ENCODE measurements at regions not wholly inside any gene's neighbourhood (a gene's known extent, or its start where the extent isn't known, plus 50 kb on each side); places are given as distances from the start of the nearest gene placed in this dataset.

DNA sequence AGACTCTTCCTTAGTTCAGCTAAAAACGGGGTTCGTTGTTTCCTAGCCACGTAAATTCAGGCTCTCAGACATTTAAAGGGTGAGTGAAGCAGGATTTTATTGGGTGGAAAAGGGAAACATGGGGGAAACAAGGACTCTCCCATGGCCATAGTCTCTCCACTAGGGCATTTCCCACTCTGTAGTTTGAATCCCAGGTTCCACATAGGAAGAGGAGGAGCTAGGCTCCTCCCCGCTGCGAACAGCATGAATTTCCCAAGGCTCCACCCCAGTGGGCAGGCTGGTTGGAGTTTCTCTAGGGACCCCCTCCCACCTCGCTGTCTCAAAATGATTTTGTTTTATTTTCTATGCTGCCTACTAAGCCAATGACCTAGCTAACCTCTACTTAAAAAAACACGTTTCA, 2170.8 kb upstream of the PCDH20 start:
- TF ChIP-seq, protein P1, sequence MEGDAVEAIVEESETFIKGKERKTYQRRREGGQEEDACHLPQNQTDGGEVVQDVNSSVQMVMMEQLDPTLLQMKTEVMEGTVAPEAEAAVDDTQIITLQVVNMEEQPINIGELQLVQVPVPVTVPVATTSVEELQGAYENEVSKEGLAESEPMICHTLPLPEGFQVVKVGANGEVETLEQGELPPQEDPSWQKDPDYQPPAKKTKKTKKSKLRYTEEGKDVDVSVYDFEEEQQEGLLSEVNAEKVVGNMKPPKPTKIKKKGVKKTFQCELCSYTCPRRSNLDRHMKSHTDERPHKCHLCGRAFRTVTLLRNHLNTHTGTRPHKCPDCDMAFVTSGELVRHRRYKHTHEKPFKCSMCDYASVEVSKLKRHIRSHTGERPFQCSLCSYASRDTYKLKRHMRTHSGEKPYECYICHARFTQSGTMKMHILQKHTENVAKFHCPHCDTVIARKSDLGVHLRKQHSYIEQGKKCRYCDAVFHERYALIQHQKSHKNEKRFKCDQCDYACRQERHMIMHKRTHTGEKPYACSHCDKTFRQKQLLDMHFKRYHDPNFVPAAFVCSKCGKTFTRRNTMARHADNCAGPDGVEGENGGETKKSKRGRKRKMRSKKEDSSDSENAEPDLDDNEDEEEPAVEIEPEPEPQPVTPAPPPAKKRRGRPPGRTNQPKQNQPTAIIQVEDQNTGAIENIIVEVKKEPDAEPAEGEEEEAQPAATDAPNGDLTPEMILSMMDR (IDR thresholded peaks at IDR 0.05; ENCODE audit: low read depth, low read length): no peak
- DNase-seq (ENCODE audit: extremely low read depth, low read depth): no peak

DNA sequence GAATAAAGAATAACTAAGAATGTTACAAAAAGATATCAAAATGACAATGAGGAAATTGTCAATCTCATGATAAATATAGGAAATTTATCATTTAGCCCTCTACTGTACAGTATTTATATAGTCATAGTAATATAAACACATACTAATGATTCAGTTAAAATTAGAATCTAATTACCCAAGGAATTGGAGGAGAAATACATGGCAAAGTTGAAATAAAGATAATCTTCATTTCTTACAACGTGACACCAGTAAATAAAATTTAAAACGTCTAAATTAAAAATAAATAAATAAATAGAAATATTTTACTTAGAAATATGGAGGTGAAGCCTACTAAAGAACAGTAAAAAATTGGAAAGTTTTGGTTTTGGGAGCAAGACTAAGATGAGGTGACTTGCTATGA, 2163.1 kb upstream of the PCDH20 start:
- DNase-seq (ENCODE audit: extremely low read depth, low read depth): no peak
- TF ChIP-seq, protein P1 (IDR thresholded peaks at IDR 0.05; ENCODE audit: low read depth, low read length): no peak

DNA sequence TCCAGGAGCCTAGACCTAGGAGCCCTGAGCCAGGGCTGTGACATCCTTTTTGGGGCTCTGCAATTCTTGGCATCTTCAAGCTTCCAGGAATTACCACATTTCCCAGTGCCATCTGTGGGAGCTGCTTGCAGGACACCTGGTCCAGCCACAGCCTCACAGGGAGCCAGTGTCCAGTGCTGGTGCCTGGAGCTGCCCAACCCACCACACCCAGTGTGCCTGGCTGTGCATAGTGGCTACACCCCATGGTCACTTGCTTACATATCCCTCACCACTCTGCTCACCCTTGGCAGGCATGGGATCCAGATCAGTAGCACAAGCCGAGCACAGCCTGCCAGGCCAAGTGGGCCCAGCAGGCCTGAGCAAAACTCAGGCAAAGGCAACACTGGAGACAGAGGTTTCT, 2151.4 kb upstream of the PCDH20 start:
- TF ChIP-seq, protein P1 (IDR thresholded peaks at IDR 0.05; ENCODE audit: low read depth, low read length): no peak
- no peak for DNase-seq (ENCODE audit: extremely low read depth, low read depth)

DNA sequence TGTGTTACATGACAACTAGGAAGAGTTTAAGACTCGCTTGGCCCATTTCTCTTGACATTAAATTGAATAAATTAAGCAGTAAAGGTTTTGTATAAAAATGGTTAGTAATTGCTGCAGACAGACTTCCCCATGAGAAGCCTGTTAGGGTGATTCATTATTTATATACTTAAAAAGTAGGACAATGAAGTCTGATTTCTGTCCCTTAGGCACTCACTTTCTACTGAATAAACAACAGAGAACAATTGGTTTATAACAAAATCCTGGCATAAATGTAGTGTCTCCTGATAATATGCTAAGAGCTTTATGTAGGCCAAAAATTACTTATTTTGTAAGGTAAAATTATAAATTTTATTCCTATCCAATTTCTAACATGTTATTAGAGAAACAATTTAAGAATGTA, 2138.5 kb upstream of the PCDH20 start:
- no peak for DNase-seq (ENCODE audit: extremely low read depth, low read depth)
- TF ChIP-seq, protein P1 (IDR thresholded peaks at IDR 0.05; ENCODE audit: low read depth, low read length): no peak

DNA sequence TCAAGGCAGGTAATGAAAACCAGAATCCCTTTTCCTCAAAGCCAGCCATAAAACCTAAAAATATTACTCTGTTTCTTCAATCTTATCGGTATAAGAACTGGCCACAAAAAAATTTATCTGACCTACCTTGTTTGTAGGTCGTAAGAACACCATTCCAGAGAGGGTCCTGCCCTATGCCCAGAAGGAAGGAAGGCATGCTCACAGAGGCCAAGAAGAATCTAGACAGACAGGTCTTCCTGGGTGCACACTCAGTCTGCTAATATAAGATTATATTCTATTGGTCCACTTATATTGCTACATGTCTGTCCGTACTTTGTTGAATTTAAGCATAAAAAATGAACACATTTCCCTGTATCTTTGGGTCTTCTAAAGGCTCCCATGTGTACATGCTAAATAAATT, 2136.1 kb upstream of the PCDH20 start:
- TF ChIP-seq, protein P1 (IDR thresholded peaks at IDR 0.05; ENCODE audit: low read depth, low read length): no peak
- DNase-seq (ENCODE audit: extremely low read depth, low read depth): no peak

DNA sequence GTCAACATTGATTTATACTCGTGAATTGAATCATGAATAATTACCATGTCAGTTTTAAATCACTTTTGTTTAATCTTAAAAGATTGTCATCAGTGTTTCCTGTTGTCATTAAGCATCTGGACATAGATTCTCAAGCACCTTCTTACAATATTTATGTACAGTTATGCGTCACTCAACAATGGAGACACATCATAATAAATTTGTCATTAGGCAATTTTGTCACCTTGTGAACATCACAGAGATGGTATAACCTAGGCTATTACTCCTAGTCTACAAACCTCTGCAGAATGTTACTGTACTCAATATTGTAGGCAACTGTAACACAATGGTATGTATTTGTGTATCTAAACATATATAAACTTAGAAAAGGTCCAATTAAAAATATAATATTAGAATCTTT, 2130.9 kb upstream of the PCDH20 start:
- TF ChIP-seq, protein P1 (IDR thresholded peaks at IDR 0.05; ENCODE audit: low read depth, low read length): no peak
- DNase-seq (ENCODE audit: extremely low read depth, low read depth): no peak

DNA sequence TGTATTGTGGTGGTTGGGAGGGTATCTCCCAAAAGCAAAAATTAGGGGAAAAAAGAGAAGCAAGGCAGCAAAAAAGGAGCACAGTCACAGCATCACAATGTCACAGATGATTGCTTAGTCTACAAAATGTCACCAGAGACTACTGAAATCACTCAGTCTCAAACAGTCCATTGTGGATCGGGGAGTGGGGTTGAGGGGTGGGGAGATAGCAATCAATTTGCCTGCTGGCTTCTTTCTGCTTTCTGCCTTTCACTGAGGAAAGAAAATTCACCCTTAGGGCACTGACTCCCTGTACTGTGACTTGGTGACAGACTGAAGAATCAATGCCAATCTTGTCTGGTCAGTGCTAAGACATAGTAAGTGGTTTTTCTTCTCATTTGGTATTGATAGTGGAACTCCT, 2127.1 kb upstream of the PCDH20 start:
- no peak for DNase-seq (ENCODE audit: extremely low read depth, low read depth)
- TF ChIP-seq, protein P1 (IDR thresholded peaks at IDR 0.05; ENCODE audit: low read depth, low read length): no peak

All from AG09319 (cell line).